ENCODE measurements at regions not wholly inside any gene's neighbourhood (a gene's known extent, or its start where the extent isn't known, plus 50 kb on each side); places are given as distances from the start of the nearest gene placed in this dataset.

GRCh38 chr10:62610649-62611229 is 193.8 kb upstream of the ADO start:
- H3K36me3 ChIP-seq (ENCODE audit: control insufficient read depth in 4 of 4, insufficient read depth in 4 of 4, low read length in 4 of 4), result no peaks in the 10 kb centered on the region
- H3K27me3 ChIP-seq (ENCODE audit: control insufficient read depth in 3 of 3, insufficient read depth in 3 of 3, low read length in 2 of 3), result no peaks in the 10 kb centered on the region
- 30 to 34% methylated on average over 7 of the region's 7 CpGs for WGBS, 2 donors
- no peak overlapping the region for H3K9ac ChIP-seq (ENCODE audit: insufficient read depth in 1 of 2, low read length in 2 of 2)
- H3K4me3 ChIP-seq, result no peak overlapping the region
- peak; percentile 49 for TF ChIP-seq CTCF (IDR thresholded peaks at IDR 0.05; ENCODE audit: control extremely low read depth, extremely low read depth)
- peaks cover 0 to 2% (median 0%) of the 10 kb centered on the region in 5 donors for H3K4me1 ChIP-seq (ENCODE audit: control insufficient read depth in 5 of 5, insufficient read depth in 5 of 5, low read length in 5 of 5)
- no peak overlapping the region for H3K27ac ChIP-seq (ENCODE audit: low read depth in 1 of 2, low read length in 1 of 2)
- ATAC-seq (ENCODE audit: insufficient read depth, low FRiP score), result peak; percentile 58
- peaks cover 0 to 1% (median 0%) of the 10 kb centered on the region in 4 donors for H3K9me3 ChIP-seq (ENCODE audit: control insufficient read depth in 4 of 4, insufficient read depth in 3 of 4, low read length in 3 of 4)
- peak; percentile 53 to 62 (median 54) for DNase-seq

GRCh38 chr10:62613424-62613823 is 191.1 kb upstream of the ADO start:
- Histone ChIP-seq H3K4me3 (no peak overlapping the region), H3K4me1 (ENCODE audit: control insufficient read depth in 5 of 5, insufficient read depth in 5 of 5, low read length in 5 of 5) (peaks cover 0 to 4% (median 0%) of the 10 kb centered on the region in 5 donors), H3K9me3 (ENCODE audit: control insufficient read depth in 4 of 4, insufficient read depth in 3 of 4, low read length in 3 of 4) (peaks cover 0 to 1% (median 0%) of the 10 kb centered on the region in 4 donors), H3K27me3 (ENCODE audit: control insufficient read depth in 3 of 3, insufficient read depth in 3 of 3, low read length in 2 of 3) (no peaks in the 10 kb centered on the region), H3K27ac (ENCODE audit: low read depth in 1 of 2, low read length in 1 of 2) (no peak overlapping the region), H3K36me3 (ENCODE audit: control insufficient read depth in 4 of 4, insufficient read depth in 4 of 4, low read length in 4 of 4) (no peaks in the 10 kb centered on the region), H3K9ac (ENCODE audit: insufficient read depth in 1 of 2, low read length in 2 of 2) (no peak overlapping the region)
- ATAC-seq (ENCODE audit: insufficient read depth, low FRiP score) (no peak), DNase-seq (peak in 2 of 3 donors; percentile 31 to 54)
- WGBS, 2 donors, result 65 to 68% methylated on average over 6 of the region's 6 CpGs
- TF ChIP-seq CTCF (IDR thresholded peaks at IDR 0.05; ENCODE audit: control extremely low read depth, extremely low read depth), result no peak

GRCh38 chr10:62613859-62614258 is 190.7 kb upstream of the ADO start:
- no peak for ATAC-seq (ENCODE audit: insufficient read depth, low FRiP score)
- Histone ChIP-seq H3K9me3 (ENCODE audit: control insufficient read depth in 4 of 4, insufficient read depth in 3 of 4, low read length in 3 of 4) (peaks cover 0 to 1% (median 0%) of the 10 kb centered on the region in 4 donors), H3K27ac (ENCODE audit: low read depth in 1 of 2, low read length in 1 of 2) (no peak overlapping the region), H3K4me1 (ENCODE audit: control insufficient read depth in 5 of 5, insufficient read depth in 5 of 5, low read length in 5 of 5) (peaks cover 0 to 4% (median 0%) of the 10 kb centered on the region in 5 donors), H3K9ac (ENCODE audit: insufficient read depth in 1 of 2, low read length in 2 of 2) (no peak overlapping the region), H3K27me3 (ENCODE audit: control insufficient read depth in 3 of 3, insufficient read depth in 3 of 3, low read length in 2 of 3) (no peaks in the 10 kb centered on the region), H3K36me3 (ENCODE audit: control insufficient read depth in 4 of 4, insufficient read depth in 4 of 4, low read length in 4 of 4) (no peaks in the 10 kb centered on the region), H3K4me3 (no peak overlapping the region)
- no peak for TF ChIP-seq CTCF (IDR thresholded peaks at IDR 0.05; ENCODE audit: control extremely low read depth, extremely low read depth)
- no peak for DNase-seq
- 92 to 97% methylated on average over 1 of the region's 1 CpG for WGBS, 2 donors
